NCI-H524 (cell line): ENCODE measurements at regions not wholly inside any gene's neighbourhood (a gene's known extent, or its start where the extent isn't known, plus 50 kb on each side); places are given as distances from the start of the nearest gene placed in this dataset.

ENCODE experiments used
- DNase-seq, 2 experiments: peaks; one replicate each; lab custom pipeline; 2025; lab: John Stamatoyannopoulos, UW

- DNase-seq: no peak
Measured at GRCh38 chr14:95382747-95383146, 63.0 kb upstream of the CLMN start.

- DNase-seq: no peak
Measured at GRCh38 chr14:95381726-95382125, 62.0 kb upstream of the CLMN start.

DNA sequence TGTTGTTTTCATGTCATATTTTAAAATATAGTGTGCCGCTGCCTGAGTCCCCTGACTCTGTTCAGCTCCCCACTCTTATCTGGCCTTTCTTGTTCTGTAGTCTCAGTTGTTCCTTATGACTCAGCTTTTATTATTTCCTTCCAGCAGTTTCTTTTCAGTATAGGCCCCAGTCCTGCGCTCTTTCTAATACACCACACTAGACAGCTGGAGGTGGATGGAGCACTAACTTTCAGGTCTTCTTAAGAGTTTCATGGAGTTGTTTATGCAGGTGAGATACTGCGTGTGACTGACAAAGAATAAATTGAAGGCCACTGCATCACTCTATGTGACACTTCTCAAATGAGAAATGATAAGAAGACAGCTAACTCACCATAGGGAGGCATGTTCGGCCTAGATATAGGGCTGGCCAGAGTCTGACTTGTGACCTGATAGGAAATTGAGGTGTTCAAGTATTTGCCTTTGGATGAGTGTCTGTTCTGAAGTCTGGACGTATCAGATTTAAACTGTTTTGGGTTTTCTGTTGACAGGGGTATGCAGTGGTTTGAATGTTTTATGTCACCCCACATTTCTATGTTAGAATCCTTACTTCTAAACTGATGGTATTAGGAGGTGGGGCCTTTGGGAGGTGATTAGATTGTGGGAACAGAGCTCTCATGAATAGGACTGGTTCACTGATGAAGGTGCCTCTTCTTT lies 60.8 kb upstream of the CLMN start:
- DNase-seq: no peak

- DNase-seq: no peak
Measured at GRCh38 chr14:95379634-95380033, 59.9 kb upstream of the CLMN start.

- no peak for DNase-seq
Measured at GRCh38 chr14:95375539-95376109, 55.9 kb upstream of the CLMN start.

DNA sequence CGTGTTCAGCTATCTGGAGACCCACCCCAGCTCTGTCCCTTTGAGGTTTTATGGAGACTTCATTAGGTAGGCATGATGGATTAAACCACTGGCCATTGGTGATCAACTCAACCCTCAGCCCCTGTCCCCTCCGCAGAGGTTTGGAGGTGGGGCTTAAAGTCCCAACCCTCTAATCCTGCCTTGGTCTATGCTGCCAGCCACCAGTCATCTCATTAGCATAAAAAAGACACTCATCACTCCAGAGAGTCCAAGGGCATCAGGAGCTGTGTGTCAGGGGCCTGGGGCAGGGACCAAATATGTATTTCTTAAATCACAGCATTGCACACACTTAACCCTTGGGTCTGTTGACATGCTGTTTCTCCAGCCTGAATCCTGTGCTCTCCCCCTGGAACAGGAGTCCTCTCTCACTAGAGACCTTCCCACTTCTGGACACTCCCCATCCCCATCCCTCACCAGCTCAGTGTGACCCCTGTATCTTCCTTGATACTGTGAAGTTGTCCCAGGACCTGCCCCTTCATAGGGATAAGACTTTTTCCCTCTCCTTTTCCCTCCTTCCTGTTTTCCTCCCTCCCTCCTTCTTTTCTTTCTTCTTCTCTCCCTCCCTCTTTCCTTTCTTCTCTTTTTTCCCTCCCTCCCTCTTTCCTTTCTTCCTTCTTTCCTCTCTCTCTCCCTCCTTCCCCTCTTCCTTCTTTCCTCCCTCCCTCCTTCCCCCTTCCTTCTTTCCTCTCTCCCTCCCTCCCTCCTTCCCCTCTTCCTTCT lies 54.7 kb upstream of the CLMN start:
- DNase-seq: no peak

DNA sequence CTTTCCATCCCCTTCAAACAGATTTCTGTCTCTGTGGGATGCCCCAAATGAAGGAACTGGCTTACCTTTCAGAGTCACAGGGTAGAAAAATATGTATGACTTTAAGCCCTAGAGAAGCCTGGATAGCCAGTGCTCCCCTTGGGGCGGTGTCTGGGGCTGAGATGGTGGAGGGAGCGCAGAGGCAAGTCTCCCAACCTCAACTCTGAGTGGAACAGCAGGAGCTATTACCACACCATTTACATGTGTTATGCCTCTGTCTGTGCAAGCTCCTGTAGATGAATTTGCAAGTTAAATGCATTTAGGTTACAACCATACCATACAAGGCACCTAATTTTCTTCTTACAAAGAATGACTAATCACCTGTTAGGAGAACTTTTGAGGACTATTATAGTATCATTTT lies 50.4 kb upstream of the CLMN start:
- DNase-seq: no peak
